ENCODE measurements at regions not wholly inside any gene's neighbourhood (a gene's known extent, or its start where the extent isn't known, plus 50 kb on each side); places are given as distances from the start of the nearest gene placed in this dataset.

DNA sequence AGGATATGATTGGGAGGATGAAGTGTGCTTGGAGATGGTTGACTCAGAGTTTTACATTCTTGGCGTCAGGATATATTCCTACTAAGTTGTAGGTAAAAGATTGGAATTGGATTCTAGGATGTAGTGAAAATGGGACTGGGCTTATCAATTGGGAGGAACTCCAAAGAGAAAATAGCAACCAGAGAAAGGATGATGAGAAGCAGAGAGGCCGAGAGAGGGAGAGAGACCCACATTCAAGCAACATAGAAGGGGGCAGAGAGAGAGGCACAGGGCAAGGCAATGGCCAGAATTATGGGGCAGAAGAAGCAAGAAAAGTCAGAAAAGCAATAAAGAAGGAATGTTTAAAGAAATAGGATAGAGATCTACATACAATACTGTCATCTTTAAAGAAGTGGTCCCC lies 217.9 kb upstream of the ACTBL2 start:
- DNase-seq (ENCODE audit: low spot score): no peak
- H3K4me2 ChIP-seq: no peak overlapping the region
- peaks cover 5% of the 10 kb centered on the region for H3K4me1 ChIP-seq (ENCODE audit: insufficient read depth)
- H3K9me3 ChIP-seq (ENCODE audit: low read depth): no peaks in the 10 kb centered on the region
- no peak overlapping the region for H3K4me3 ChIP-seq
- H3K27ac ChIP-seq: no peak overlapping the region
- H3K36me3 ChIP-seq (replicated peaks; ENCODE audit: insufficient read depth, low read depth): no peaks in the 10 kb centered on the region
- no peaks in the 10 kb centered on the region for H4K20me1 ChIP-seq (ENCODE audit: insufficient read depth, poor library complexity, severe bottlenecking)
- WGBS (ENCODE audit: low lambda C conversion rate, missing lambda C conversion rate): 94% methylated on average over 2 of the region's 2 CpGs
- H3K79me2 ChIP-seq: no peaks in the 10 kb centered on the region
- H2AFZ ChIP-seq: no peak overlapping the region
- H3K9me2 ChIP-seq (replicated peaks; ENCODE audit: insufficient read depth): no peaks in the 10 kb centered on the region
- no peaks in the 10 kb centered on the region for H3K27me3 ChIP-seq
- no peak for TF ChIP-seq EZH2phosphoT487 (IDR thresholded peaks at IDR 0.05; ENCODE audit: low read depth, severe bottlenecking, unreplicated experiment)

- Histone ChIP-seq H3K4me3 (no peak overlapping the region), H2AFZ (no peak overlapping the region), H3K36me3 (replicated peaks; ENCODE audit: insufficient read depth, low read depth) (no peaks in the 10 kb centered on the region), H3K27ac (no peak overlapping the region), H3K4me1 (ENCODE audit: insufficient read depth) (peaks cover 5% of the 10 kb centered on the region), H3K9me2 (replicated peaks; ENCODE audit: insufficient read depth) (no peaks in the 10 kb centered on the region), H3K27me3 (no peaks in the 10 kb centered on the region), H3K9me3 (ENCODE audit: low read depth) (no peaks in the 10 kb centered on the region), H3K79me2 (no peaks in the 10 kb centered on the region), H3K4me2 (no peak overlapping the region), H4K20me1 (ENCODE audit: insufficient read depth, poor library complexity, severe bottlenecking) (no peaks in the 10 kb centered on the region)
- no peak for DNase-seq (ENCODE audit: low spot score)
- 97% methylated on average over 3 of the region's 3 CpGs for WGBS (ENCODE audit: low lambda C conversion rate, missing lambda C conversion rate)
- no peak for TF ChIP-seq EZH2 (IDR thresholded peaks at IDR 0.05; ENCODE audit: borderline replicate concordance)
- no peak for TF ChIP-seq EZH2phosphoT487 (IDR thresholded peaks at IDR 0.05; ENCODE audit: low read depth, severe bottlenecking, unreplicated experiment)
- TF ChIP-seq CTCF (IDR thresholded peaks at IDR 0.05; ENCODE audit: poor library complexity): no peak
Observed at GRCh38 chr5:57700072-57700471, 217.5 kb upstream of the ACTBL2 start.

DNA sequence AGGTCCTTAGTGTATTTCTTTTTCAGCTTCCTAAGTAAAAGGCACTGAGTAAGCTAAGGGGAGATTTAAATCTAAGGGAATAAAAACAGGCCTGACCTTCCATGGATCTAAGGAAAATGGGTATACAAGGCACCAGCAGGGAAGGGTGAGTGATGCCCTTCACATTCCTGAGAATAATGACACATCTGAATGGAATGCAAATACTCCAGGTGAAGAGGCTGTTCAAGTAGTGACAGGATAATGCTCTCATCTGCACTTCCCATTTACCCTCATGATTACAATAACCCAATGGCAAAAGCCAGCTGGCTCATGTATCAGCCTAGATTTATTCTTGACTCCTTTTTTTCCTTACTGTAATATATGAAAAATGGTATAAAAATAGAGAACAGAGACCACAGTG lies 216.2 kb upstream of the ACTBL2 start:
- no peak overlapping the region for H2AFZ ChIP-seq
- H3K9me3 ChIP-seq (ENCODE audit: low read depth): no peaks in the 10 kb centered on the region
- H3K36me3 ChIP-seq (replicated peaks; ENCODE audit: insufficient read depth, low read depth): no peaks in the 10 kb centered on the region
- H3K27ac ChIP-seq: no peak overlapping the region
- no peak overlapping the region for H3K4me2 ChIP-seq
- H3K79me2 ChIP-seq: no peaks in the 10 kb centered on the region
- H4K20me1 ChIP-seq (ENCODE audit: insufficient read depth, poor library complexity, severe bottlenecking): no peaks in the 10 kb centered on the region
- peaks cover 12% of the 10 kb centered on the region for H3K4me1 ChIP-seq (ENCODE audit: insufficient read depth)
- TF ChIP-seq CTCF (IDR thresholded peaks at IDR 0.05; ENCODE audit: poor library complexity) (no peak), EZH2phosphoT487 (IDR thresholded peaks at IDR 0.05; ENCODE audit: low read depth, severe bottlenecking, unreplicated experiment) (no peak), EZH2 (IDR thresholded peaks at IDR 0.05; ENCODE audit: borderline replicate concordance) (no peak)
- H3K27me3 ChIP-seq: no peaks in the 10 kb centered on the region
- H3K4me3 ChIP-seq: no peak overlapping the region
- DNase-seq (ENCODE audit: low spot score): peak; percentile 27
- no peaks in the 10 kb centered on the region for H3K9me2 ChIP-seq (replicated peaks; ENCODE audit: insufficient read depth)

- Histone ChIP-seq H3K4me1 (ENCODE audit: insufficient read depth) (peaks cover 18% of the 10 kb centered on the region), H3K4me2 (no peak overlapping the region), H3K36me3 (replicated peaks; ENCODE audit: insufficient read depth, low read depth) (no peaks in the 10 kb centered on the region), H3K27ac (no peak overlapping the region), H3K9me3 (ENCODE audit: low read depth) (no peaks in the 10 kb centered on the region), H3K79me2 (no peaks in the 10 kb centered on the region), H3K4me3 (no peak overlapping the region), H3K9me2 (replicated peaks; ENCODE audit: insufficient read depth) (no peaks in the 10 kb centered on the region), H3K27me3 (no peaks in the 10 kb centered on the region), H4K20me1 (ENCODE audit: insufficient read depth, poor library complexity, severe bottlenecking) (no peaks in the 10 kb centered on the region), H2AFZ (no peak overlapping the region)
- no peak for TF ChIP-seq CTCF (IDR thresholded peaks at IDR 0.05; ENCODE audit: poor library complexity)
- TF ChIP-seq EZH2 (IDR thresholded peaks at IDR 0.05; ENCODE audit: borderline replicate concordance): no peak
- TF ChIP-seq EZH2phosphoT487 (IDR thresholded peaks at IDR 0.05; ENCODE audit: low read depth, severe bottlenecking, unreplicated experiment): no peak
- DNase-seq (ENCODE audit: low spot score): no peak
- WGBS (ENCODE audit: low lambda C conversion rate, missing lambda C conversion rate): 94% methylated on average over 2 of the region's 2 CpGs
Observed at GRCh38 chr5:57698086-57698485, 215.5 kb upstream of the ACTBL2 start.

Data from hepatocyte (in vitro differentiated cells).